A673 (cell line): ENCODE measurements at regions not wholly inside any gene's neighbourhood (a gene's known extent, or its start where the extent isn't known, plus 50 kb on each side); places are given as distances from the start of the nearest gene placed in this dataset.

Experiments used
- CTCF ChIP-seq: fragments of 300-800, 200-600 bp; sonication (generic); conservative IDR thresholded peaks from 2 replicates; pipeline ENCODE4 v1.5.1; 2017; ENCODE audit warnings: low read depth, mild to moderate bottlenecking, antibody characterized with exemption, low read length, moderate library complexity, mixed read lengths
- EZH2 ChIP-seq: fragments of 200-600 bp; sonication (generic); IDR thresholded peaks from 2 replicates; pipeline ENCODE4 v1.6.1; 2017; ENCODE audit warnings: borderline replicate concordance, low read depth, mild to moderate bottlenecking, mixed read lengths, antibody characterized with exemption, low read length; ENCODE audit not compliant: poor library complexity, severe bottlenecking

DNA sequence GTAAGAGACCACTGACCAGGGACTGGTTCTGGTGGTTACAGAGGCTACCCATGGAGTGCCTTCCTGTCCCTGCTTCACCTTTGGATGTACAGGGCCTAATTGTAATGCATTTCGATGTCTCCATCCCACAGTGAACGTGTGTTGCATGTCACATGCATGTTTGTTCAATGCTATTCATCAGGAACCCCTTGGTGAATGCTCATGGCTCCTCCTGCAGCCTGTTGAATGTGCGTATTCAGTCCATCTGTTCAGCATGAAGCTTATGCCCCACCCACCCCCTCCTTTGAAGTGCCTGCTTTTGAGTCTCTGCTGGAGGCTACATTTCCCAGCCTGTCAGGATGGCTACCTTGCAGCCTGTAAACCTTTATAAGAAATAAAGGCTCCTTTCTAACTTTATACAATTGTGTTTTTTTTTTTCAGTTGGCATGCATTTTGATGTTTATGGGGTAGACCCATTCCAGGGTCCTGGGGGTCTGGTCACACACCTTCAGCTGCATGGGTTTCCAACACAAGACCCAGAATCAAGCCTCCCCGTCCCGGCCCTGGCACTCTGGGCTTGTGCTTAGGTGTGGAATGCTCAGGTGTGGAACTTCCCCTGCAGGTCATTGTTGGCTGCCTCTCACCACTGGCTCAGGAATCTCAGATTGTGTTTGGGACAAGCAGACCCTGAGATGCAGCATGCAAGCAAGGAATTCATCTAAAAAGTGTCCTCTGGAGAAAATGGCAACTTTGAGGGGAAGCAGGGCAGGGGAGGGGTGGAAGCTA is 238.8 kb upstream of the HDAC4 start:
- TF ChIP-seq CTCF (no peak), EZH2 (no peak)
